HL-60 (cell line): ENCODE measurements at regions not wholly inside any gene's neighbourhood (a gene's known extent, or its start where the extent isn't known, plus 50 kb on each side); places are given as distances from the start of the nearest gene placed in this dataset.

Experiments
- DNase-seq, 2 experiments: peaks; one replicate each; pipeline ENCODE4 v3.0.0-alpha.2; 2010 to 2020; ENCODE audit warnings: low read depth in 1 of 2, low spot score in 1 of 2
- H3K27ac ChIP-seq: fragments of 250-450 bp; sonication (Bioruptor Pico); replicated peaks from 2 replicates; pipeline ENCODE4 v1.5.1; 2020; ENCODE audit warnings: mild to moderate bottlenecking, moderate library complexity
- H3K27me3 ChIP-seq: fragments of 250-450 bp; sonication (Bioruptor Pico); 2 replicates; pipeline ENCODE4 v1.5.1; 2021; ENCODE audit warnings: mild to moderate bottlenecking, moderate library complexity; ENCODE audit not compliant: insufficient read depth, poor library complexity, severe bottlenecking
- H3K4me3 ChIP-seq: replicated peaks from 2 replicates; pipeline ENCODE4 v1.5.1; 2011; ENCODE audit warnings: mild to moderate bottlenecking, control low read depth, low read length; ENCODE audit not compliant: insufficient read depth
- GABPA ChIP-seq: IDR thresholded peaks from 2 replicates; pipeline ENCODE4 v1.6.1; 2012; ENCODE audit warnings: low read depth
- POLR2AphosphoS5 ChIP-seq: IDR thresholded peaks from 2 replicates; pipeline ENCODE4 v1.6.1; 2012; ENCODE audit warnings: low read depth
- SPI1 ChIP-seq: IDR thresholded peaks from 2 replicates; pipeline ENCODE4 v1.6.1; 2012; ENCODE audit warnings: low read depth, mild to moderate bottlenecking, borderline replicate concordance
- TF ChIP-seq, protein P1 (sequence below): IDR thresholded peaks from one replicate; pipeline ENCODE4 v1.5.1; 2011; ENCODE audit warnings: low read length, control low read depth, inconsistent platforms; ENCODE audit not compliant: insufficient read depth
- TF ChIP-seq, protein P2 (sequence below): IDR thresholded peaks from 2 replicates; pipeline ENCODE4 v1.6.1; 2012; ENCODE audit warnings: low read depth; ENCODE audit not compliant: insufficient replicate concordance

DNA sequence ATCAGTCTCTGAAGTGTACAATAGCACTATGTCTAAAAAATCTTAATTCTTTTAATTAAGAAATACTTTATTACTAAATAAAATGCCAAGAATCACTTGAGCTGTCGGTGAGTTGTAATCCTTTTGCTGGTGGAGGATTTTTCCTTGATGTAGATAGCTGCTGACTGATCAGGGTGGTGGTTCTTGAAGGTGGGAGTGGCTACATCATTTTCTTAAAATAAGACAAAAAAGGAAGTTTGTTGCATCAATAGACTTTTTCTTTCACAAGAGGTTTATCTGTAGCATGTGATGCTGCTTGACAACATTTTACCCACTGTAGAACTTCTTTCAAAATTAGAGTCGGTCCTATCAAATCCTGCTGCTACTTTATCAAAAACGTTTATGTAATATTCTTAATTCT is 68.8 kb upstream of the ZC4H2 start:
- DNase-seq, result no peak
- TF ChIP-seq, protein P1, sequence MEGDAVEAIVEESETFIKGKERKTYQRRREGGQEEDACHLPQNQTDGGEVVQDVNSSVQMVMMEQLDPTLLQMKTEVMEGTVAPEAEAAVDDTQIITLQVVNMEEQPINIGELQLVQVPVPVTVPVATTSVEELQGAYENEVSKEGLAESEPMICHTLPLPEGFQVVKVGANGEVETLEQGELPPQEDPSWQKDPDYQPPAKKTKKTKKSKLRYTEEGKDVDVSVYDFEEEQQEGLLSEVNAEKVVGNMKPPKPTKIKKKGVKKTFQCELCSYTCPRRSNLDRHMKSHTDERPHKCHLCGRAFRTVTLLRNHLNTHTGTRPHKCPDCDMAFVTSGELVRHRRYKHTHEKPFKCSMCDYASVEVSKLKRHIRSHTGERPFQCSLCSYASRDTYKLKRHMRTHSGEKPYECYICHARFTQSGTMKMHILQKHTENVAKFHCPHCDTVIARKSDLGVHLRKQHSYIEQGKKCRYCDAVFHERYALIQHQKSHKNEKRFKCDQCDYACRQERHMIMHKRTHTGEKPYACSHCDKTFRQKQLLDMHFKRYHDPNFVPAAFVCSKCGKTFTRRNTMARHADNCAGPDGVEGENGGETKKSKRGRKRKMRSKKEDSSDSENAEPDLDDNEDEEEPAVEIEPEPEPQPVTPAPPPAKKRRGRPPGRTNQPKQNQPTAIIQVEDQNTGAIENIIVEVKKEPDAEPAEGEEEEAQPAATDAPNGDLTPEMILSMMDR, result no peak
- TF ChIP-seq SPI1, result no peak
- TF ChIP-seq, protein P2, sequence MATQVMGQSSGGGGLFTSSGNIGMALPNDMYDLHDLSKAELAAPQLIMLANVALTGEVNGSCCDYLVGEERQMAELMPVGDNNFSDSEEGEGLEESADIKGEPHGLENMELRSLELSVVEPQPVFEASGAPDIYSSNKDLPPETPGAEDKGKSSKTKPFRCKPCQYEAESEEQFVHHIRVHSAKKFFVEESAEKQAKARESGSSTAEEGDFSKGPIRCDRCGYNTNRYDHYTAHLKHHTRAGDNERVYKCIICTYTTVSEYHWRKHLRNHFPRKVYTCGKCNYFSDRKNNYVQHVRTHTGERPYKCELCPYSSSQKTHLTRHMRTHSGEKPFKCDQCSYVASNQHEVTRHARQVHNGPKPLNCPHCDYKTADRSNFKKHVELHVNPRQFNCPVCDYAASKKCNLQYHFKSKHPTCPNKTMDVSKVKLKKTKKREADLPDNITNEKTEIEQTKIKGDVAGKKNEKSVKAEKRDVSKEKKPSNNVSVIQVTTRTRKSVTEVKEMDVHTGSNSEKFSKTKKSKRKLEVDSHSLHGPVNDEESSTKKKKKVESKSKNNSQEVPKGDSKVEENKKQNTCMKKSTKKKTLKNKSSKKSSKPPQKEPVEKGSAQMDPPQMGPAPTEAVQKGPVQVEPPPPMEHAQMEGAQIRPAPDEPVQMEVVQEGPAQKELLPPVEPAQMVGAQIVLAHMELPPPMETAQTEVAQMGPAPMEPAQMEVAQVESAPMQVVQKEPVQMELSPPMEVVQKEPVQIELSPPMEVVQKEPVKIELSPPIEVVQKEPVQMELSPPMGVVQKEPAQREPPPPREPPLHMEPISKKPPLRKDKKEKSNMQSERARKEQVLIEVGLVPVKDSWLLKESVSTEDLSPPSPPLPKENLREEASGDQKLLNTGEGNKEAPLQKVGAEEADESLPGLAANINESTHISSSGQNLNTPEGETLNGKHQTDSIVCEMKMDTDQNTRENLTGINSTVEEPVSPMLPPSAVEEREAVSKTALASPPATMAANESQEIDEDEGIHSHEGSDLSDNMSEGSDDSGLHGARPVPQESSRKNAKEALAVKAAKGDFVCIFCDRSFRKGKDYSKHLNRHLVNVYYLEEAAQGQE, result no peak
- TF ChIP-seq POLR2AphosphoS5, result no peak
- no peak for TF ChIP-seq GABPA
- Histone ChIP-seq H3K27me3 (no peaks in the 10 kb centered on the region), H3K4me3 (no peak overlapping the region), H3K27ac (no peak overlapping the region)

DNA sequence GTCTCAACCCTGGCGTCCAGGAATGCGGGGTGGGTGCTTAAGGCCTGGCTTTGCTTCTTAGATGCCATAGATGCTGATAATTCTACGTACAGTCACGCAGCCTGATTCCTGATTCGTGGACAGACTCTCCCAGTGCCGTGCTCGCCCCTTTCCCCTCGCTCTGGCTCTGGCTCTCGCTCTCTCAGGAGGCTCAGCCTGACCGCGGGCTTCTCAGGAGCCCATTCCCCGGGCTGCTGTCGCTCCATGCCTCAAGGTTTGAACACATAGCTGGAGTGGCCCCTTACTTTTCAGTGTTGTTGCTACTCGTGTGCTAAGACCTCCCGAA is 59.2 kb upstream of the ZC4H2 start:
- Histone ChIP-seq H3K27ac (no peak overlapping the region), H3K4me3 (peak overlapping the region; percentile 29), H3K27me3 (peaks cover 2% of the 10 kb centered on the region)
- TF ChIP-seq POLR2AphosphoS5 (no peak), GABPA (no peak), SPI1 (no peak)
- TF ChIP-seq, protein P2, result no peak
- TF ChIP-seq, protein P1, result no peak
- no peak for DNase-seq

DNA sequence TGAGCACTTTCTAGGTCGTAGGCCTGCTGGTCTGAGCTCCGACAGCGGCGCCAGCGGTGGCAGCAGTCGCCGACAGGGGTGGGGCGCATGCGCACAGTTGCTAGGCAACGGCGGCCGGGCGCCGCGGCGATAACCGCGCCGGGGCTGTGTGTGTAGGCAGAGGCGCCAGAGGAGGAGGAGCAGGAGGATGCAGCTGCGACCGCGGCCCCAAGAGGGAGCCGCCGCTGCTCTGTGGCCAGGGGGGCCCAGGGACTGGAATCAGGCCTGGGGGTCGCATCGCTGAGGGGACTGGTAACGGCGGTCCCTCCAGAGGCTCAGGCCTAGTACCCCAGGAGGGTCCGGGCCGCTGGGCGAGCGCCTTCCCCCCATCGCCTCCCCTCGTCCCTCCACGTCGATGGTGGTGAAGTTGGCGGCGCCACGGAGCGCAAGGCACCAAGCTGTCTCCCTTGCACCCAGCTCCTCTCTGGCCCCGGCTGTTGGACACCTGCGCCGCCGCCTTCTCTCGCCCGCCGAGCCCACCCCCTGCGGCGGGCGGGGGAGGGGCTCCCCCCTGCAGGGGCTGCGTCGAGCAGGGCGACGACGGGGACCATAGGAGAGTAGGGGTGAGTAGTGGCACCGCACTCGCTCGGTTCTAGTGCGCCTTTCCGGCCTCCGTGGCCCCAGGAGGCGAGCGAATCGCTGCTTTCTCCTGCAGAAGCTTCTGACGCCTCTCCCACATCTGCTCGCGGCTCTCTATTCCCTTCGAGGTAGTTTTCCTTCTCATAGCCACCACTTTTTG is 58.6 kb upstream of the ZC4H2 start, which contains the start of gene ZC3H12B:
Gene ZC3H12B, plus strand, starts transcription at position 159 of the 778 bp plus-strand sequence.
- Histone ChIP-seq H3K27ac (no peak within 1 kb of the TSS), H3K4me3 (peak within 1 kb of the TSS; percentile 29), H3K27me3 (peaks cover 2% of the 10 kb centered on the region)
- TF ChIP-seq GABPA, result no peak
- TF ChIP-seq POLR2AphosphoS5, result no peak
- TF ChIP-seq, protein P2, result no peak
- TF ChIP-seq SPI1, result no peak
- TF ChIP-seq, protein P1, result no peak
- peak; percentile 33 to 53 for DNase-seq
